Gastroesophageal sphincter (tissue), 4 donors: ENCODE measurements at regions not wholly inside any gene's neighbourhood (a gene's known extent, or its start where the extent isn't known, plus 50 kb on each side); places are given as distances from the start of the nearest gene placed in this dataset.

Source experiments
- ATAC-seq: fragments of 150-250 bp; one replicate; pipeline ENCODE4 v1.9.1; 2016; ENCODE audit warnings: mild to moderate bottlenecking, moderate library complexity
- H3K27ac ChIP-seq, 4 donors: fragments of 200-600 bp; sonication (generic) in 3 of 4; 1 replicate in 3 of 4; 2 replicates in 1 of 4; pipeline ENCODE4 v1.5.1; 2016 to 2019
- H3K27me3 ChIP-seq: fragments of 200-600 bp; sonication (generic); one replicate; pipeline ENCODE4 v1.5.1; 2019
- H3K36me3 ChIP-seq, 2 donors: fragments of 200-600 bp; sonication (generic); one replicate each; pipeline ENCODE4 v1.5.1; 2019; ENCODE audit warnings: control low read depth in 1 of 2
- H3K4me1 ChIP-seq, 3 donors: fragments of 200-600 bp; sonication (generic); 1 replicate in 2 of 3; 2 replicates in 1 of 3; pipeline ENCODE4 v1.5.1; 2016 to 2019; ENCODE audit warnings: control low read depth in 2 of 3
- H3K4me3 ChIP-seq, 2 donors: fragments of 200-600 bp; sonication (generic); one replicate each; pipeline ENCODE4 v1.5.1; 2019; ENCODE audit warnings: mild to moderate bottlenecking in 1 of 2, moderate library complexity in 1 of 2
- H3K9me3 ChIP-seq, 3 donors: fragments of 200-600 bp; sonication (generic); one replicate each; pipeline ENCODE4 v1.5.1; 2017 to 2019; ENCODE audit warnings: control low read depth in 2 of 3
- EP300 ChIP-seq: sonication (generic); formaldehyde crosslinking; IDR thresholded peaks from one replicate; pipeline ENCODE4 v1.6.1; 2017; ENCODE audit warnings: antibody characterized with exemption, mild to moderate bottlenecking
- POLR2A ChIP-seq, 2 donors: fragments of 450-650 bp; IDR thresholded peaks; one replicate each; pipeline ENCODE4 v1.6.1; 2017; ENCODE audit warnings: antibody characterized with exemption in 2 of 2, mild to moderate bottlenecking in 2 of 2, moderate library complexity in 1 of 2
- POLR2AphosphoS5 ChIP-seq: sonication (generic); formaldehyde crosslinking; IDR thresholded peaks from one replicate; pipeline ENCODE4 v1.6.1; 2017; ENCODE audit warnings: antibody characterized with exemption
- WGBS, 2 donors: methylation state at CpG; one replicate each; pipeline ENCODE4 v1.1.5; 2018; ENCODE audit warnings: low coverage in 1 of 2; 5-methylcytosine and 5-hydroxymethylcytosine counted together
- TF ChIP-seq, protein P1 (sequence below), 4 experiments: fragments of 200-600 bp in 2 of 4; fragments of 450-650 bp in 2 of 4; sonication (generic) in 1 of 4; IDR thresholded peaks; one replicate each; pipeline ENCODE4 v1.5.1; 2017 to 2019; ENCODE audit warnings: antibody characterized with exemption in 4 of 4, mild to moderate bottlenecking in 2 of 4, moderate library complexity in 2 of 4

DNA sequence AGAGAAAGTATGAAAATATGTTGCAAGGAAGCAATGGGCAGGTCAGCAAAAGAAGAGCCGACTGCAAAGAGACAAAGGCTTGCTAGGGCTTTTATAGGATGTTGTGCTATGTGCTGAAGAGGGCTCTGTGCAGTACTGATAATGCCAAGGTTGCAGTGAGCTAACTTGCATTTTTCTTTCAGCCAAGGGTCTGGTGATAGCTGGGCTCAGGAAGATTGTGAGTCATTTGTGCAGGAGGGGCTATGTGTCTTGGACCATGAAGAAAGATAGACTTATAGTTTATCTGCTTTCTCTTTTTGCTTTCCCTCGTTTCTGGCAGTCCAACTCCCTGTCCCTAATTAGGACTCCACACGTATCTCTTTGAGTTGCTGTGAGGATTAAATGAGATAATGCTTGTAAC is 64.5 kb upstream of the LRIG1 start:
- no peak for ATAC-seq
- H3K27me3 ChIP-seq, result no peaks in the 10 kb centered on the region
- 38 to 58% methylated on average over 1 to 2 of the region's 3 CpGs for WGBS, 2 donors
- no peaks in the 10 kb centered on the region for H3K36me3 ChIP-seq
- H3K4me1 ChIP-seq, result peaks cover 0 to 3% (median 0%) of the 10 kb centered on the region in 3 donors
- TF ChIP-seq POLR2AphosphoS5 (no peak), POLR2A (IDR thresholded peaks at IDR 0.05) (no peak), EP300 (no peak)
- TF ChIP-seq, protein P1, sequence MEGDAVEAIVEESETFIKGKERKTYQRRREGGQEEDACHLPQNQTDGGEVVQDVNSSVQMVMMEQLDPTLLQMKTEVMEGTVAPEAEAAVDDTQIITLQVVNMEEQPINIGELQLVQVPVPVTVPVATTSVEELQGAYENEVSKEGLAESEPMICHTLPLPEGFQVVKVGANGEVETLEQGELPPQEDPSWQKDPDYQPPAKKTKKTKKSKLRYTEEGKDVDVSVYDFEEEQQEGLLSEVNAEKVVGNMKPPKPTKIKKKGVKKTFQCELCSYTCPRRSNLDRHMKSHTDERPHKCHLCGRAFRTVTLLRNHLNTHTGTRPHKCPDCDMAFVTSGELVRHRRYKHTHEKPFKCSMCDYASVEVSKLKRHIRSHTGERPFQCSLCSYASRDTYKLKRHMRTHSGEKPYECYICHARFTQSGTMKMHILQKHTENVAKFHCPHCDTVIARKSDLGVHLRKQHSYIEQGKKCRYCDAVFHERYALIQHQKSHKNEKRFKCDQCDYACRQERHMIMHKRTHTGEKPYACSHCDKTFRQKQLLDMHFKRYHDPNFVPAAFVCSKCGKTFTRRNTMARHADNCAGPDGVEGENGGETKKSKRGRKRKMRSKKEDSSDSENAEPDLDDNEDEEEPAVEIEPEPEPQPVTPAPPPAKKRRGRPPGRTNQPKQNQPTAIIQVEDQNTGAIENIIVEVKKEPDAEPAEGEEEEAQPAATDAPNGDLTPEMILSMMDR (IDR thresholded peaks at IDR 0.05), result no peak
- H3K27ac ChIP-seq, result no peak overlapping the region
- no peak overlapping the region for H3K4me3 ChIP-seq
- H3K9me3 ChIP-seq, result no peaks in the 10 kb centered on the region

GRCh38 chr3:66567077-66567476 is 66.3 kb upstream of the LRIG1 start:
- TF ChIP-seq POLR2A (IDR thresholded peaks at IDR 0.05) (no peak), EP300 (no peak), POLR2AphosphoS5 (no peak)
- TF ChIP-seq, protein P1 (IDR thresholded peaks at IDR 0.05), result no peak
- Histone ChIP-seq H3K27me3 (no peaks in the 10 kb centered on the region), H3K27ac (no peak overlapping the region), H3K4me1 (peaks cover 0 to 6% (median 0%) of the 10 kb centered on the region in 3 donors), H3K9me3 (no peaks in the 10 kb centered on the region), H3K4me3 (no peak overlapping the region), H3K36me3 (no peaks in the 10 kb centered on the region)
- no peak for ATAC-seq
- 30 to 91% methylated on average over 1 to 2 of the region's 2 CpGs for WGBS, 2 donors

GRCh38 chr3:66572090-66572675 is 71.4 kb upstream of the LRIG1 start:
- H3K27me3 ChIP-seq, result no peaks in the 10 kb centered on the region
- no peak overlapping the region for H3K27ac ChIP-seq
- 70 to 82% methylated on average over 4 to 5 of the region's 5 CpGs for WGBS, 2 donors
- H3K9me3 ChIP-seq, result no peaks in the 10 kb centered on the region
- ATAC-seq, result no peak
- no peak overlapping the region for H3K4me3 ChIP-seq
- H3K36me3 ChIP-seq, result no peaks in the 10 kb centered on the region
- H3K4me1 ChIP-seq, result peaks cover 0 to 11% (median 0%) of the 10 kb centered on the region in 3 donors
- no peak for TF ChIP-seq POLR2AphosphoS5
- TF ChIP-seq, protein P1 (IDR thresholded peaks at IDR 0.05), result no peak
- TF ChIP-seq EP300, result no peak
- no peak for TF ChIP-seq POLR2A (IDR thresholded peaks at IDR 0.05)

DNA sequence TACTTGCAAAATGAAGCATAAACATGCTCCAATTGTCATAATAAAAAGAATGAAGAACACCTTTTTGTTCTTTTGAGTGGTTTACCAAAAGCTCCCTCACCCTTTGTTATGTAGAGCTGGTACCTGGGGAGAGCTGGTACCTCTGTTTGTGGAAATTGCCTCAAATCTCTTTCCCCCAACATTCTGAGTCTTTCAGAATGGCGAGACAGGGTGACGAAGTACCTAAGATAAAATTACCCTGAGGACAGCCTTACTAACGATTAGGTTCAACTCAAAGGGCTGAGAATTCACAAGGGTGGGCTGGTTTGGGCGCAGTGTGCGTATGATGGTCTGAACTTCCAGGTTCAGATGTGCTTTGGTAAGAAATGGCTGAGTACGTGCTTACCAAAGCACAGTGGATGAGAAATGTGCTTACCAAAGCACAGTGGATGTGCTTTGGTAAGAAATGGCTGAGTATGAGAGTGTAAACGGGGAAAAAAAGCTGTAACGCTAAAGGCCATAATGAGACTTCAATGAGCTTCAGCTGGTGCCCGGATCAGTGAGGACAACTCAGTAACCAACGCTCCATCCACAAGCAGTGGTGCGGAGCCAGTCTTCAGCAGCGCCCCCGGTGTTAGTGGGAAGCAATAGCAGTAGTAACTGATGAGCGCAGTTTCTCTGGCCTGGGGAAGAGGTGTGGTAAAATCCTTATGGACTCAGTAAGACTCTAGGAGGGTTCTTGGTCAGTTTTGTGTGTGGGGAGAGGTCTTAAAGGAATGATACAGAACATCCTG is 72.3 kb upstream of the LRIG1 start:
- ATAC-seq, result no peak
- Histone ChIP-seq H3K9me3 (no peaks in the 10 kb centered on the region), H3K36me3 (no peaks in the 10 kb centered on the region), H3K27me3 (no peaks in the 10 kb centered on the region), H3K27ac (no peak overlapping the region), H3K4me3 (no peak overlapping the region), H3K4me1 (peaks cover 0 to 17% (median 0%) of the 10 kb centered on the region in 3 donors)
- TF ChIP-seq POLR2A (IDR thresholded peaks at IDR 0.05) (no peak), EP300 (no peak), POLR2AphosphoS5 (no peak)
- TF ChIP-seq, protein P1 (IDR thresholded peaks at IDR 0.05), result no peak
- 80 to 82% methylated on average over 6 to 14 of the region's 14 CpGs for WGBS, 2 donors

- H3K27me3 ChIP-seq, result no peaks in the 10 kb centered on the region
- no peak overlapping the region for H3K4me3 ChIP-seq
- H3K4me1 ChIP-seq, result peaks cover 0 to 17% (median 0%) of the 10 kb centered on the region in 3 donors
- 68 to 92% methylated on average over 2 of the region's 2 CpGs for WGBS, 2 donors
- no peaks in the 10 kb centered on the region for H3K9me3 ChIP-seq
- H3K36me3 ChIP-seq, result no peaks in the 10 kb centered on the region
- no peak for TF ChIP-seq POLR2AphosphoS5
- TF ChIP-seq POLR2A (IDR thresholded peaks at IDR 0.05), result no peak
- TF ChIP-seq, protein P1 (IDR thresholded peaks at IDR 0.05), result no peak
- no peak for TF ChIP-seq EP300
- ATAC-seq, result no peak
- no peak overlapping the region for H3K27ac ChIP-seq
Measured at GRCh38 chr3:66574091-66574490, 73.3 kb upstream of the LRIG1 start.
